GM13976 (cell line): ENCODE measurements at regions not wholly inside any gene's neighbourhood (a gene's known extent, or its start where the extent isn't known, plus 50 kb on each side); places are given as distances from the start of the nearest gene placed in this dataset.

Source experiments
- DNase-seq: peaks from one replicate; pipeline ENCODE4 v3.0.0; 2012; ENCODE audit warnings: low spot score
- in situ Hi-C: fragments of 300-500 bp; cut with MboI; formaldehyde crosslinking; loops from one replicate; pipeline ENCODE4 v1.12.0; 2022; ENCODE audit warnings: low sequenced_read_pairs, mixed read lengths, inconsistent platforms; ENCODE audit not compliant: unreplicated experiment
- TF ChIP-seq, protein P1 (sequence below): IDR thresholded peaks from 2 replicates; pipeline ENCODE4 v1.5.1; 2012; ENCODE audit warnings: borderline replicate concordance, mild to moderate bottlenecking; ENCODE audit not compliant: insufficient read depth; ENCODE audit errors: extremely low read depth, missing control alignments, control extremely low read depth

DNA sequence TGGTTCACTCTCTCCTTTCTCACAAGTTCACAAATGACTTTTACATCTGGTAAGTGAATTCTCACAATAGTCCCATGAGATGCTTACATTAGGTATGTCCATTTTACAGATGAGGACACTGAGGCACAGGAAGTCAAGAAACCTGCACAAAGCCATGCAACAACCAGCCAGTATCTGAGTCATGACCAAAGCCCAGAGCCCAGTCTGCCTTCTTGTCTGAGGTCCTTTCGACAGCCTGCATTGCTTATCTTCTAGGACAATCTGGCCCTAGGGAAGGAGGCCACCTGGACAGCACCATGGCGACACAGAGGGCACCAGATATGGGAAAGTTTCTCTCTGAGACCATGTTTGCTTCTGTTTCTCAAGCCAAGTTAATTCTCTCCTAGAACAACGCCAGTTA is 197.1 kb downstream of the NSG2 start:
- in situ Hi-C loops: no loop called here
- no peak for DNase-seq
- TF ChIP-seq, protein P1, sequence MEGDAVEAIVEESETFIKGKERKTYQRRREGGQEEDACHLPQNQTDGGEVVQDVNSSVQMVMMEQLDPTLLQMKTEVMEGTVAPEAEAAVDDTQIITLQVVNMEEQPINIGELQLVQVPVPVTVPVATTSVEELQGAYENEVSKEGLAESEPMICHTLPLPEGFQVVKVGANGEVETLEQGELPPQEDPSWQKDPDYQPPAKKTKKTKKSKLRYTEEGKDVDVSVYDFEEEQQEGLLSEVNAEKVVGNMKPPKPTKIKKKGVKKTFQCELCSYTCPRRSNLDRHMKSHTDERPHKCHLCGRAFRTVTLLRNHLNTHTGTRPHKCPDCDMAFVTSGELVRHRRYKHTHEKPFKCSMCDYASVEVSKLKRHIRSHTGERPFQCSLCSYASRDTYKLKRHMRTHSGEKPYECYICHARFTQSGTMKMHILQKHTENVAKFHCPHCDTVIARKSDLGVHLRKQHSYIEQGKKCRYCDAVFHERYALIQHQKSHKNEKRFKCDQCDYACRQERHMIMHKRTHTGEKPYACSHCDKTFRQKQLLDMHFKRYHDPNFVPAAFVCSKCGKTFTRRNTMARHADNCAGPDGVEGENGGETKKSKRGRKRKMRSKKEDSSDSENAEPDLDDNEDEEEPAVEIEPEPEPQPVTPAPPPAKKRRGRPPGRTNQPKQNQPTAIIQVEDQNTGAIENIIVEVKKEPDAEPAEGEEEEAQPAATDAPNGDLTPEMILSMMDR: no peak

GRCh38 chr5:174243904-174244303 is 198.4 kb downstream of the NSG2 start:
- TF ChIP-seq, protein P1: no peak
- in situ Hi-C loops: no loop called here
- no peak for DNase-seq

- in situ Hi-C loops: no loop called here
- TF ChIP-seq, protein P1: no peak
These were observed 200.1 kb downstream of the NSG2 start for GRCh38 chr5:174245516-174246075.

GRCh38 chr5:174246743-174247142 is 201.2 kb downstream of the NSG2 start:
- in situ Hi-C loops: no loop called here
- TF ChIP-seq, protein P1: no peak
- no peak for DNase-seq

More at GRCh38 chr5:174245516-174246075, 200.1 kb downstream of the NSG2 start:
- DNase-seq: no peak

GRCh38 chr5:174247301-174247700 is 201.8 kb downstream of the NSG2 start:
- TF ChIP-seq, protein P1: no peak
- no peak for DNase-seq
- in situ Hi-C loops: no loop called here

DNA sequence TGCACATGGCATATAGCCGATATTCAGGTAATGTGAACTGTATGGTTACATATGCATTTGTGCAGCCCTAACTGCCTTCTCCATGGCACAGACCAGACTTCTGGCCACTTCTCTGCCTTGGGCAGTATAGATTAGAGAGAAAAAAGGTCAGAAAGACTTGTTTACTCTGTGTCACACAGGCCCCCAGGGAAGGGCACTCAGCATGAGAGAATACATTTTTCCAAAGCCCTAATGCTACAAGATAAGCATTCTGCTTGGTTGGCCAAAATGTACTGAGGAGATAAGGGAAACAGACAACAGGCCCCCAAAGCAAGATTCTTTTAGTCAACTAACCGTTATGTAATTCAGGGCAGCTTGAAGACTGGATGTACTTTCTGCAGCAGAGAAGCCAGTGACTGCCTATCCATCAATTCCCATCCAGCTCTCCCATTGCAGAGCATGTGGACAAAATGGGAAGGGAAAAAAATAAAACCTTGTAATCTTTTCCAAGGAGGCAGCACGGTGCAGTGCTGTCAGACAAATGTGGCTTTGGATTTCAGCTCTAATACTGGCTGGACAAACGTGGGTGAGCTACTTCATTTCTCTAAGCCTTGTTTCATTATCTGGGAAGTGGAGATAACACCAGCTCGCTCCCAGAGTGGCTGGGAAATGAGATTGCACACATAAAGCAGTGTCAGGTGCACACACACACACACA is 205.9 kb downstream of the NSG2 start:
- in situ Hi-C loops: no loop called here
- TF ChIP-seq, protein P1: no peak
- no peak for DNase-seq
